Neuron (in vitro differentiated cells): ENCODE measurements at regions not wholly inside any gene's neighbourhood (a gene's known extent, or its start where the extent isn't known, plus 50 kb on each side); places are given as distances from the start of the nearest gene placed in this dataset.

Experiments used
- H2AFZ ChIP-seq: one replicate; pipeline ENCODE4 v1.6.1; 2013; ENCODE audit warnings: low read depth, mild to moderate bottlenecking, inconsistent platforms, low read length, moderate library complexity
- H3K27me3 ChIP-seq: one replicate; pipeline ENCODE4 v1.6.1; 2013; ENCODE audit warnings: low read length; ENCODE audit not compliant: insufficient read depth
- H3K36me3 ChIP-seq: one replicate; pipeline ENCODE4 v1.6.1; 2013; ENCODE audit warnings: low read length; ENCODE audit not compliant: insufficient read depth
- H3K4me1 ChIP-seq: one replicate; pipeline ENCODE4 v1.6.1; 2013; ENCODE audit warnings: low read length; ENCODE audit not compliant: insufficient read depth
- H3K4me3 ChIP-seq: 2 replicates; pipeline ENCODE4 v1.5.1; 2013; ENCODE audit warnings: mild to moderate bottlenecking, low read length, moderate library complexity
- H3K9me3 ChIP-seq: one replicate; pipeline ENCODE4 v1.6.1; 2013; ENCODE audit warnings: low read length

- H3K4me1 ChIP-seq = no peaks in the 10 kb centered on the region
Measured at GRCh38 chr18:64872710-64873458, 724.0 kb upstream of the LINC00305 start.

GRCh38 chr18:64854112-64854511 lies 705.2 kb upstream of the LINC00305 start:
- Histone ChIP-seq H3K4me1 (no peaks in the 10 kb centered on the region), H2AFZ (no peak overlapping the region), H3K9me3 (no peaks in the 10 kb centered on the region), H3K27me3 (no peaks in the 10 kb centered on the region), H3K4me3 (no peak overlapping the region), H3K36me3 (no peaks in the 10 kb centered on the region)

More at GRCh38 chr18:64872710-64873458, 724.0 kb upstream of the LINC00305 start:
- H3K9me3 ChIP-seq = no peaks in the 10 kb centered on the region
- no peaks in the 10 kb centered on the region for H3K36me3 ChIP-seq
- H3K4me3 ChIP-seq = no peak overlapping the region
- H3K27me3 ChIP-seq = no peaks in the 10 kb centered on the region
- H2AFZ ChIP-seq = no peak overlapping the region

- Histone ChIP-seq H3K4me1 (no peaks in the 10 kb centered on the region), H3K9me3 (no peaks in the 10 kb centered on the region), H2AFZ (no peak overlapping the region), H3K27me3 (no peaks in the 10 kb centered on the region), H3K36me3 (no peaks in the 10 kb centered on the region), H3K4me3 (no peak overlapping the region)
Measured at GRCh38 chr18:64852281-64852680, 703.4 kb upstream of the LINC00305 start.

- no peaks in the 10 kb centered on the region for H3K36me3 ChIP-seq
- no peak overlapping the region for H3K4me3 ChIP-seq
- H3K27me3 ChIP-seq = no peaks in the 10 kb centered on the region
- H2AFZ ChIP-seq = no peak overlapping the region
- no peaks in the 10 kb centered on the region for H3K9me3 ChIP-seq
- H3K4me1 ChIP-seq = no peaks in the 10 kb centered on the region
Measured at GRCh38 chr18:64851726-64852125, 702.8 kb upstream of the LINC00305 start.

- Histone ChIP-seq H3K36me3 (no peaks in the 10 kb centered on the region), H3K9me3 (no peaks in the 10 kb centered on the region), H3K4me3 (no peak overlapping the region), H3K27me3 (no peaks in the 10 kb centered on the region), H2AFZ (no peak overlapping the region), H3K4me1 (no peaks in the 10 kb centered on the region)
Measured at GRCh38 chr18:64850791-64851190, 701.9 kb upstream of the LINC00305 start.

GRCh38 chr18:64840911-64841701 lies 692.2 kb upstream of the LINC00305 start:
- H3K4me1 ChIP-seq = no peaks in the 10 kb centered on the region
- H3K9me3 ChIP-seq = no peaks in the 10 kb centered on the region
- H3K36me3 ChIP-seq = no peaks in the 10 kb centered on the region
- no peak overlapping the region for H2AFZ ChIP-seq
- H3K4me3 ChIP-seq = no peak overlapping the region
- no peaks in the 10 kb centered on the region for H3K27me3 ChIP-seq

- Histone ChIP-seq H3K27me3 (no peaks in the 10 kb centered on the region), H3K9me3 (no peaks in the 10 kb centered on the region), H2AFZ (no peak overlapping the region)
Measured at GRCh38 chr18:64810354-64810753, 661.5 kb upstream of the LINC00305 start.

GRCh38 chr18:64809801-64810200 lies 660.9 kb upstream of the LINC00305 start:
- Histone ChIP-seq H3K4me1 (no peaks in the 10 kb centered on the region), H3K4me3 (no peak overlapping the region), H3K27me3 (no peaks in the 10 kb centered on the region), H3K9me3 (no peaks in the 10 kb centered on the region), H3K36me3 (no peaks in the 10 kb centered on the region), H2AFZ (no peak overlapping the region)

More at GRCh38 chr18:64810354-64810753, 661.5 kb upstream of the LINC00305 start:
- H3K36me3 ChIP-seq = no peaks in the 10 kb centered on the region
- no peaks in the 10 kb centered on the region for H3K4me1 ChIP-seq
- H3K4me3 ChIP-seq = no peak overlapping the region

- Histone ChIP-seq H3K27me3 (no peaks in the 10 kb centered on the region), H3K4me1 (no peaks in the 10 kb centered on the region)
Measured at GRCh38 chr18:64807560-64807959, 658.7 kb upstream of the LINC00305 start.

GRCh38 chr18:64806691-64807090 lies 657.8 kb upstream of the LINC00305 start:
- no peaks in the 10 kb centered on the region for H3K27me3 ChIP-seq
- no peak overlapping the region for H3K4me3 ChIP-seq
- no peak overlapping the region for H2AFZ ChIP-seq
- H3K36me3 ChIP-seq = no peaks in the 10 kb centered on the region
- H3K4me1 ChIP-seq = no peaks in the 10 kb centered on the region
- no peaks in the 10 kb centered on the region for H3K9me3 ChIP-seq

More at GRCh38 chr18:64807560-64807959, 658.7 kb upstream of the LINC00305 start:
- no peak overlapping the region for H2AFZ ChIP-seq
- no peaks in the 10 kb centered on the region for H3K36me3 ChIP-seq
- no peak overlapping the region for H3K4me3 ChIP-seq
- H3K9me3 ChIP-seq = no peaks in the 10 kb centered on the region

GRCh38 chr18:64806232-64806631 lies 657.3 kb upstream of the LINC00305 start:
- Histone ChIP-seq H3K9me3 (no peaks in the 10 kb centered on the region), H3K36me3 (no peaks in the 10 kb centered on the region), H3K4me3 (no peak overlapping the region), H3K4me1 (no peaks in the 10 kb centered on the region), H3K27me3 (no peaks in the 10 kb centered on the region), H2AFZ (no peak overlapping the region)

GRCh38 chr18:64803471-64803870 lies 654.6 kb upstream of the LINC00305 start:
- H3K27me3 ChIP-seq = no peaks in the 10 kb centered on the region
- H3K36me3 ChIP-seq = no peaks in the 10 kb centered on the region
- no peak overlapping the region for H3K4me3 ChIP-seq
- no peak overlapping the region for H2AFZ ChIP-seq
- H3K4me1 ChIP-seq = no peaks in the 10 kb centered on the region
- no peaks in the 10 kb centered on the region for H3K9me3 ChIP-seq

- no peaks in the 10 kb centered on the region for H3K36me3 ChIP-seq
- no peaks in the 10 kb centered on the region for H3K4me1 ChIP-seq
- H3K9me3 ChIP-seq = no peaks in the 10 kb centered on the region
- H3K4me3 ChIP-seq = no peak overlapping the region
- no peak overlapping the region for H2AFZ ChIP-seq
- H3K27me3 ChIP-seq = no peaks in the 10 kb centered on the region
Measured at GRCh38 chr18:64800151-64800550, 651.3 kb upstream of the LINC00305 start.
